Femur (tissue), 1 donor: ENCODE measurements at regions not wholly inside any gene's neighbourhood (a gene's known extent, or its start where the extent isn't known, plus 50 kb on each side); places are given as distances from the start of the nearest gene placed in this dataset.

Experiments
- DNase-seq: peaks from one replicate; pipeline ENCODE4 v3.0.0-alpha.2; 2017

- DNase-seq = no peak
These were observed 830.6 kb downstream of the SLC4A3 start for GRCh38 chr2:220458051-220458450.

GRCh38 chr2:220460257-220460985 is 833.0 kb downstream of the SLC4A3 start:
- no peak for DNase-seq

DNA sequence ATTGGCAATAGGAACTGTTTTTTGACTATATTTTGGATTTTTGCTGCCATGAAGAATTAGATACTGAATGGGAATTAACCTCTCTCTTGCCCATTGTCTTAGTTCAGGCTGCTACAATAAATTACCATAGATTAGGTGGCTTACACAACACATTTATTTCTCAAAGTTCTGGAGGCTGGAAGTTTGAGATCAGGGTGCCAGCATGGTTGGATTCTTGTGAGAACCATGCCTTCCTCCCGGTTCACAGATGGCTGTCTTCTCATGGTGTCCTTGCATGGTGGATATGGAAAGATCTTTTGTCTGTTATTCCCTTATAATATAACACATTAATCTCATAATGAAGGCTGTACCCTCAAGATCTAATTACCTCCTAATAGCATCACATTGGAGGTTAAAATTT is 836.4 kb downstream of the SLC4A3 start:
- DNase-seq = no peak

DNA sequence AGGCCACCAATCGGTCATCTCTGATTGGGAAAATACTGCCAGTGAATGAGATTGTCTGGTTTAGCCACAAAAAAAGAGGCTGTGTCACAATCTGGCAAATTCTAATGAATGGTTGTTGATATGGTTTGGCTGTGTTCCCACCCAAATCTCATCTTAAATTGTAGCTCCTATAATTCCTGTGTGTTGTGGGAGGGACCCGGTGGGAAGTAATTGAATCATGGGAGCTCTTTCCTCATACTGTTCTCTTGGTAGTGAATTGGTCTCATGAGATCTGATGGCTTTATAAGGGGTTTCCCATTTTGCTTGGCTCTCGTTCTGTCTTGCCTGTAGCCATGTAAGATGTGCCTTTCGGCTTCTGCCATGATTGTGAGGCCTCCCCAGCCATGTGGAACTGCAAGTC is 838.3 kb downstream of the SLC4A3 start:
- DNase-seq = no peak

GRCh38 chr2:220466251-220466691 is 838.8 kb downstream of the SLC4A3 start:
- no peak for DNase-seq

DNA sequence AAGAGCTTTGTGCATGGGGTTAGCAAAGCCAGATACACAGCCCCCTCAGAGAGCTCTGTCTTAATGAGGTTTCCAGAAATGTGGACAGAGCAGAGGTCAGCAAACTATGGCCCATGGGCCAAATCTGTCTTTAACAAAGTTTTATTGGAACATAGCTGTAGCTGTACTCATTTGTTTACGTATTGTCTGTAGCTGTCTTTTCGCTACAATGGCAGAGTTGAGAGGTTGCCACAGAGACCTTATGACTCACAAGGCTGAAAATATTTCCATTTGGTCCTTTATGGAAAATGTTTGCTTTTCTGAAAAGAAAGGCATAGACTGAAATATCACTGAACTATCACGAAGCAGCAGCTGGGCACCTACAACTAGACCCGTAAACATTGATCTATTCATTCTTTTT is 841.8 kb downstream of the SLC4A3 start:
- no peak for DNase-seq

DNA sequence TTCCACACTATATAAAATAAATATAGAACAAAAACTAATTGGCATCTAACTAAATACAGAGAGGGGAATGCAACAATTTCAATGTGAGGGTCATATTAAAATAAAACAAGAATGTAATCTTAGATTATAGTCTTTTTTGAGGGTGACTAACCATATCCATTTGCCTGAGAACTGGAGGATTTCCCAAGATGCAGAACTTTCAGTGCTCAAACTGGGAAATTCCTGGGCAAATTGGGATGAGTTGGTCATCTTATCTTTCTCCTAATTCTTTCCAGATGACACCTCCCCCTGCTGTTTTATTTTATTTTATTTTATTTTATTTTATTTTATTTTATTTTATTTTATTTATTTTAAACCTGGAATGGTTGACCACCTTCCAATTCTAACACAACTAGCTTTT is 846.2 kb downstream of the SLC4A3 start:
- DNase-seq = no peak

DNA sequence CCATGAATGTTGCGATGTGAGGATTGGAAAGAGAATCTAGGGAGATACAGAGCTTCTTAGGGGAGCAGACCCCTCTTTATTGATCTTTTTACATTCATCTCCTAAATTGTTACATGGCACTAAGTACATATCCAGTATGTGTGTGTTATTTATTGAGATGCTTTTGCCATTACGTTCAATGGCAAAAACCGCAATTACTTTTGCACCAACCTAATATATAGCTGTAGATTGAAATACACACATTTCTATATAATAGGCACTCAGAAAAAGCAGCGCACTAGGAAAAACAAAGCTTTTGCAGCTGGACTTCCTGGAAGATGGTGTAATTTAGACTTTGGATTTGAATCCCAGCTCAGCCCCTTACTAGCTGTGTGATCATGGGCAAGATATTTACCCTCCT is 849.4 kb downstream of the SLC4A3 start:
- no peak for DNase-seq

DNA sequence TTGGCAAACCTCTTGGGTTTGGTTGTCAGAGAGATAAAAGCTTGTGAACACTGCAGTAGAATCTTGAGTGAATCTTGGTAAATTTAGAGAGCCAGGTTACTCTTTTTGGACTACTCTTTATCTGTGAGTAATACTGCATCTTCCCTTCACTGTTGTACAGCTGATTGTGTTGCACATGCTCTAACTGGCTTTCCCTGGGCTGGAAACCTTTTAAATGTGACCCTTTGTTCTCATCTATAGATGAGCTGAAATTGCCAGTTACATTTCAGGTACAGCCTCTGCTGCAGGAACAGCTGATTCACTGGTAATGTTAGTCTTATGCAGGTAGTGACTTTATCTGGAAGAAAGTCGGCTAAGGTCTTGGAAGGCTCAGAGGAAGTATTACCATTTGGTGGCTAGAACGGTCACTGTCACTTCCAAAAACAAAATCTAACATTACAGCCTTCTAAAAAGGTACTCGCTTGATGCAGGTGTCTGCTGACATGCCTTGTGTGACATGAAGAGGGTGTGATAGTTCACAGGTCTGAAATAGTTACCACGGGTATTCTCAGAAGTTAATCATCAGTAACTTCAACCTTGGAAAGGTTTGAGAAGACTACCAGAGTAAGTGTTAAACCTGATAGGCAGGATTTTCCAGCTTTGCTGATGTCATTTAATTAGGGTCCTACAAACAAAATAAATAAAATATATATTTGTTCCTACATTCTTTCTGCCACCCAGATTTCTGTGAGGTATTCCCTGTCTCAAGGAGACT is 851.1 kb downstream of the SLC4A3 start:
- no peak for DNase-seq

- DNase-seq = no peak
These were observed 855.3 kb downstream of the SLC4A3 start for GRCh38 chr2:220482716-220483115.

DNA sequence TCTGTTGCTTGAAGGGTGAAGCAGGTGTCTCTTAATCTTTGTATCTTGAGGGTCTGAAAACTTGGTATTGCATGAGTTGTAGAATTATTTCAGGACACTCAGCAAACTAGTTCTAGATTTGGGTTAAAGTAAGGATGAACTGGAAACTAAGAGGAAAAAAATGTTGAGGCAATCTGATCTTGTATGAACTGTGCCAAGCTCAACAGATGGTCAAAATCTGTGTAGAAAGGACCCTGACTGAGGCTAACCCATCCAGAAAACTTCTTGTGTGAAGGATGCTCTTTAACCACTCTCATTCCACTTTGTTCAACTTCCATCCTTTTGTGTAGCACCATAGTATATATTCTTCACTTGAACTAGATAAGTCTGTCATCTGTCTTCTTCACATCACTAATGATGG is 861.7 kb downstream of the SLC4A3 start:
- no peak for DNase-seq

DNA sequence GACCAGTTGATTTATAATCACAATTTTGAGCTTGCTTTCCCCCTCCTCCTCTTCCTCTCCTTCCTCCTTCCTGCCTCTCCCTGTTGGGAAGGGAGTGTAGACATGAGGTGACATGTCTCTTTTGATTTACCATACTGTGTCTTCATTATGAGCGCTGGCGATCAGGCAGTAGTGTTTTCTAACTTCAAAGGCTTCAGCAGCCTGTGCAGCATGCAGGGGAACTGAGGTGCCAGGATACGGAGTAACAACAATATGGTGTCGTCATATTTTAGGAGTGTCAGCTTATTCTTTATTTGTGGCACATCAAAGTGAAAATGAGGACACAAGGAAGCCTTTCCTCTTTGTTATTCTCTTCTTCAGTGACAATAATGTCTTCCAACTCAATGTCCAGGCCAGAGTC is 864.2 kb downstream of the SLC4A3 start:
- DNase-seq = no peak

DNA sequence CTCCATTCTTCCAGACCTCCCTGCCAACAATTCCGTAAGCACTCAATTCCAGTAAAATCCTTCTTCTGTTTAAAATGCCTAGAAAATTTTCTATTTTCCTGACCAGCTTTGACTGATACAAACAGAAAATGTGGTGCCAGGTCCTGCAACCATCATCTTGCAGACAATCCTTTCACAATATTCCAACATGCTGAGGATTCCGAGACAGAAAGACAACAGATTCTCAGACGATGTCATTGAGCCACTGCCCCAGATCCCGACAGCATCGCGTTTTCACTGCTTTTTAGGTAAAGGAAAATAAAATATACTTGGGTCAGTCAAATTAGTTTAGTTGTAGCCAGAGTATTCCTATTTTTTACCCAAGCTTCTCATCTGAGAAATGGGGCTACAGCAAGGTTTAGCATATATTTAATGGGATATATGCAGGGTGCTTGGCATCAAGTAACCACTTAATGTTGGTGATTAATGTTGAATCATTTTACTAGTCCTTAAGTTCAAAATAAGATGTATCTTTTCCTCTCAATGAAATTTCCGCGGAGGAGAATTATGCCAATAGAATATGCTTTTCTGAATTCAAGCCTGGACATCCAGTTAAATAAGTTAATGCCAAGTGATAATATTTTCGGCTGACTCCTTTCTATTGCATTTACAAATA is 866.6 kb downstream of the SLC4A3 start:
- DNase-seq = no peak

DNA sequence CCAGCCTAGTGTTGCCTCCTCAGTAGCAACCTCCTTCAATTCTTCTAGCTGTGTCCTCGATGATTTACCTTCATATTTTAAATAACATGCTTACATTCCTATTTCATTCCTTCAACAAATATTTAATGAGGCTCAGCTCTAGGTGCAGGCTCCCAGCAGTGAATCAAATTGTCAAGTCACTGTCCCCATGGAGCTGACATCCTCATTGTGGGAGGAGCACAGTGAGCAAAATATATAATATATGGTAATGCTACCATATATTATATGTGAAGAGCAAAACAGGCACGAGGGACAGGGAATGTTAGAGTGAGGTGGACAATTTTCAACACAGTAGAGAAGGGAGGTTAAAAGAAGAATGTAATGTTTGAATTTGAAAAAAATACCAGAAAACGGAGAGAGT is 869.1 kb downstream of the SLC4A3 start:
- no peak for DNase-seq

DNA sequence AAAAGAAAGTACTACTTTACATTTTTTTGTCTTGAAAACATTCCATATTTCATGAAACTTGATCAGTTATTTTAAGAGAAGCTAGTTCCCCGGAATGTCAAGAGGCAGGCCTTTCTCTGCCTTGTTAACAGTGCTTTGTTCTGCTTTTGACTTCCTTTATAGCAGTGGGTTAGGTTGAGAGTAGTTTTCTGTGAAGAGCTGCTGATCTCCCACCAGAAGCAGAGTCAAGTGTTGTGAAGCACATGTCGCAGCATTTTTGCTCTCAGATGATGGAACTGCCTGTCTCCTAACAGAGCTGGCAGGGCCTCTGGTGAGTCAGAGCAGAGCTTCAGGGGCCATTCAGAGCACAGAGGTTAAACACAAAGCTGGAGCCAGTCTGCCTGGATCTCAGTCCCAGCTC is 871.8 kb downstream of the SLC4A3 start:
- peak; percentile 34 for DNase-seq

- DNase-seq = no peak
These were observed 875.1 kb downstream of the SLC4A3 start for GRCh38 chr2:220502539-220502938.

- no peak for DNase-seq
These were observed 876.0 kb downstream of the SLC4A3 start for GRCh38 chr2:220503431-220503830.

DNA sequence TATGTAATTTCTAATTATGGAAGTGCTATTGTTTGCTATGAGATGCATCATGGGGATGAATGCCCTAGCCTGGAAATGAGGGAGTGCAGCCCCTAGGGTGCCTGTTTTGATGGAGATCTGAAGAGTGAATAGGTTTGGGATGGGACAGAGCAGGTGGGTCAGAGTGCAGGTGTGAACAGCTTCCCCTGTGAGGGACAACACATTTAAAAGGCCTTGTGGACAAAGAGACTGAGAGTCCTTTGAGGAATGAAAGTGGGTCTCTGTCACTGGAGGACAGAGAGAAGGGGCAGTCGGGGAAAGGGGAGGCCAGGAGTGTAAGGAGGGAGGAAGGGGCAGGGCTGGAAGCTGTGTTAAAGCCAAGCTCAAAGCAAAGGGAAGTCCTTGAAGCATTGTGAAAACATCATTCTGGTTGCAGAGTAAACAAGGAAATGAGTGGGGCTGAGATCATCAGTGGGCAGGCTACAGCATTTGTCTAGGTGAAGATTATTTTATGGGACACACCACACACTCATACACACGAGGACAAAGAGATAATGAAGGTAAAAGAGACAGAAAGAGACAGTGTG is 877.6 kb downstream of the SLC4A3 start:
- no peak for DNase-seq

DNA sequence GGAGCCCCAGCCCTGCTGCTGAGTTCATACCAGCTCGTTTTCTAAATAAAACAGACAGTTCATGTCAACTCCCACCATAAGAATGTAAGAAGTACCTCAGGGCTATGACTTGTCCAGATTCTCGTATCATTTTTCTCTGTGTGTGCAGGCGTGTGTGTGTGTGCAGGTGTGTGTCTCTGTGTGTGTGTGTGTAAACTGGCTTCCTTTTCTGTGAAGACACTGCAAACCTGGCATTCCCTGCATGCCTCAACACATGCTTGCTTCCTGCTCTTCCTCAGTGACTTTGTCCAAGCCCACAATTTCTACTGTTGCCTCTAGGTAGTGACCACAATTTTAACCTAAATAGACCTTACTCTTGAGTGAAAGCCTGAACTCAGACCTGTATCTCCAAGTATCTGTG is 879.0 kb downstream of the SLC4A3 start:
- no peak for DNase-seq

- DNase-seq = no peak
These were observed 881.8 kb downstream of the SLC4A3 start for GRCh38 chr2:220509096-220509757.

GRCh38 chr2:220509966-220510365 is 882.5 kb downstream of the SLC4A3 start:
- no peak for DNase-seq

- DNase-seq = no peak
These were observed 883.2 kb downstream of the SLC4A3 start for GRCh38 chr2:220510668-220511067.

DNA sequence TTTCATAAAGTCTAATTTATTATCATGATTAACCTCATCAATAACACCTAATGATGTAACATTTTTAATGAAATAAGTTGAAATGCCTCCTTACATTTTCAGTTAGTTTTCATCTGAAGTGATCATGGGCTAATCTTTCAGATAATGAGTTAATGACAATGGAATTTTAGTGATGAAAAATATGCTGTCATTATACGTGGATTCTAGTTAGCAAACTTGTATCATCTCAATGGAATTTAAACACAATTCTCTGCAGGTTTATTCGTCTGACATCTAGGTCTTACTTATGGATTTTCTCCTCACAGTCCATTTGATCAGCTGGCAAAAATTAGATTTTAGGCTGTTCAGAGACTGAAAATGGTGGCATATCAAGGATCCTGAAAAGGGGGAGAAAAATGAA is 885.0 kb downstream of the SLC4A3 start:
- no peak for DNase-seq
